IPS-11a (cell line): ENCODE measurements at regions not wholly inside any gene's neighbourhood (a gene's known extent, or its start where the extent isn't known, plus 50 kb on each side); places are given as distances from the start of the nearest gene placed in this dataset.

ENCODE experiments used
- H3K4me3 ChIP-seq: one replicate; pipeline ENCODE4 v1.5.1; 2013; ENCODE audit warnings: low read depth, low read length, control low read depth

GRCh38 chr4:35965300-35965699, 279.0 kb downstream of the ARAP2 start:
- H3K4me3 ChIP-seq: no peak overlapping the region

- H3K4me3 ChIP-seq: no peak overlapping the region
Observed at GRCh38 chr4:35966566-35966965, 277.7 kb downstream of the ARAP2 start.

GRCh38 chr4:35970366-35970960, 273.9 kb downstream of the ARAP2 start:
- H3K4me3 ChIP-seq: no peak overlapping the region

- no peak overlapping the region for H3K4me3 ChIP-seq
Observed at GRCh38 chr4:35972814-35973213, 271.5 kb downstream of the ARAP2 start.

- no peak overlapping the region for H3K4me3 ChIP-seq
Observed at GRCh38 chr4:35975617-35976355, 268.5 kb downstream of the ARAP2 start.

GRCh38 chr4:35978551-35978950, 265.8 kb downstream of the ARAP2 start:
- H3K4me3 ChIP-seq: no peak overlapping the region

GRCh38 chr4:35982318-35982717, 262.0 kb downstream of the ARAP2 start:
- H3K4me3 ChIP-seq: no peak overlapping the region

- no peak overlapping the region for H3K4me3 ChIP-seq
Observed at GRCh38 chr4:35986537-35986936, 257.8 kb downstream of the ARAP2 start.

GRCh38 chr4:35993606-35994005, 250.7 kb downstream of the ARAP2 start:
- no peak overlapping the region for H3K4me3 ChIP-seq

- no peak overlapping the region for H3K4me3 ChIP-seq
Observed at GRCh38 chr4:36000941-36001557, 243.3 kb downstream of the ARAP2 start.

- no peak overlapping the region for H3K4me3 ChIP-seq
Observed at GRCh38 chr4:36003051-36003450, 241.3 kb downstream of the ARAP2 start.

- no peak overlapping the region for H3K4me3 ChIP-seq
Observed at GRCh38 chr4:36004204-36004851, 240.0 kb downstream of the ARAP2 start.

GRCh38 chr4:36006226-36006625, 238.1 kb downstream of the ARAP2 start:
- H3K4me3 ChIP-seq: no peak overlapping the region

GRCh38 chr4:36010397-36010929, 233.9 kb downstream of the ARAP2 start:
- H3K4me3 ChIP-seq: no peak overlapping the region

GRCh38 chr4:36011381-36011780, 232.9 kb downstream of the ARAP2 start:
- no peak overlapping the region for H3K4me3 ChIP-seq

GRCh38 chr4:36012503-36012902, 231.8 kb downstream of the ARAP2 start:
- H3K4me3 ChIP-seq: no peak overlapping the region

- no peak overlapping the region for H3K4me3 ChIP-seq
Observed at GRCh38 chr4:36013206-36013605, 231.1 kb downstream of the ARAP2 start.
